ENCODE measurements at regions not wholly inside any gene's neighbourhood (a gene's known extent, or its start where the extent isn't known, plus 50 kb on each side); places are given as distances from the start of the nearest gene placed in this dataset.

DNA sequence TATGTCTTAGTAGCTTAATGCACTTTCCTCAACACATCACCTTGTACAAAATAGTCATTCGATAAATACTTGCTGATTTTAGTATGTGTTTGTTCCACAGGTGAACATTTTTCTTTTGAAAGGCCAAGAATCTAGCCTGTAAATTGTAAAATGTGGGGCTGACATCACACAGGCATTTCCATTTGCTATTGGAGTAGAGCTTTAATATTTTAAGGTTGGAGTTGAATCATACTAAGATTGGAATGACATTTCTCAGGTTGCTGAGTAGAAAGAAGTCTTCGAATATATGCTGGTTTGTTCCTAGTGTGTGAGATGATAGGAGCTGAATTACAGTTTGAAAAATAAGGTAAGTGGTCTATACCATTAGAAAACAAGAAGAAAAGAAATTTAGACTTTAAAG lies 112.3 kb upstream of the FRY start:
- H3K4me3 ChIP-seq (ENCODE audit: low read length), result no peak overlapping the region
- WGBS (ENCODE audit: insufficient coverage), result 86% methylated on average over 2 of the region's 2 CpGs
- Mint-ChIP-seq H3K9me3 (no peaks in the 10 kb centered on the region), H3K27ac (peak overlapping the region in 1 of 2 donors; percentile 23), H3K27me3 (ENCODE audit: low read depth in 2 of 2) (no peaks in the 10 kb centered on the region), H3K4me1 (peaks cover 19 to 24% of the 10 kb centered on the region in 2 donors), H3K36me3 (no peaks in the 10 kb centered on the region), H3K4me3 (no peak overlapping the region)
- DNase-seq, result no peak
- intact Hi-C loops (cut with micrococcal nuclease), result no loop called here
- H3K27ac ChIP-seq (ENCODE audit: low read length), result no peak overlapping the region
- H3K4me1 ChIP-seq (ENCODE audit: control insufficient read depth, insufficient read depth, low read length), result no peaks in the 10 kb centered on the region
- H3K36me3 ChIP-seq (ENCODE audit: control insufficient read depth, insufficient read depth, low read length), result no peaks in the 10 kb centered on the region
- no peaks in the 10 kb centered on the region for H3K27me3 ChIP-seq (ENCODE audit: control insufficient read depth, insufficient read depth, low read length)
- no peak for ATAC-seq
- H3K9me3 ChIP-seq (ENCODE audit: control insufficient read depth, insufficient read depth, low read length), result no peaks in the 10 kb centered on the region
- TF ChIP-seq, protein P1, sequence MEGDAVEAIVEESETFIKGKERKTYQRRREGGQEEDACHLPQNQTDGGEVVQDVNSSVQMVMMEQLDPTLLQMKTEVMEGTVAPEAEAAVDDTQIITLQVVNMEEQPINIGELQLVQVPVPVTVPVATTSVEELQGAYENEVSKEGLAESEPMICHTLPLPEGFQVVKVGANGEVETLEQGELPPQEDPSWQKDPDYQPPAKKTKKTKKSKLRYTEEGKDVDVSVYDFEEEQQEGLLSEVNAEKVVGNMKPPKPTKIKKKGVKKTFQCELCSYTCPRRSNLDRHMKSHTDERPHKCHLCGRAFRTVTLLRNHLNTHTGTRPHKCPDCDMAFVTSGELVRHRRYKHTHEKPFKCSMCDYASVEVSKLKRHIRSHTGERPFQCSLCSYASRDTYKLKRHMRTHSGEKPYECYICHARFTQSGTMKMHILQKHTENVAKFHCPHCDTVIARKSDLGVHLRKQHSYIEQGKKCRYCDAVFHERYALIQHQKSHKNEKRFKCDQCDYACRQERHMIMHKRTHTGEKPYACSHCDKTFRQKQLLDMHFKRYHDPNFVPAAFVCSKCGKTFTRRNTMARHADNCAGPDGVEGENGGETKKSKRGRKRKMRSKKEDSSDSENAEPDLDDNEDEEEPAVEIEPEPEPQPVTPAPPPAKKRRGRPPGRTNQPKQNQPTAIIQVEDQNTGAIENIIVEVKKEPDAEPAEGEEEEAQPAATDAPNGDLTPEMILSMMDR (IDR thresholded peaks at IDR 0.05), result no peak

DNA sequence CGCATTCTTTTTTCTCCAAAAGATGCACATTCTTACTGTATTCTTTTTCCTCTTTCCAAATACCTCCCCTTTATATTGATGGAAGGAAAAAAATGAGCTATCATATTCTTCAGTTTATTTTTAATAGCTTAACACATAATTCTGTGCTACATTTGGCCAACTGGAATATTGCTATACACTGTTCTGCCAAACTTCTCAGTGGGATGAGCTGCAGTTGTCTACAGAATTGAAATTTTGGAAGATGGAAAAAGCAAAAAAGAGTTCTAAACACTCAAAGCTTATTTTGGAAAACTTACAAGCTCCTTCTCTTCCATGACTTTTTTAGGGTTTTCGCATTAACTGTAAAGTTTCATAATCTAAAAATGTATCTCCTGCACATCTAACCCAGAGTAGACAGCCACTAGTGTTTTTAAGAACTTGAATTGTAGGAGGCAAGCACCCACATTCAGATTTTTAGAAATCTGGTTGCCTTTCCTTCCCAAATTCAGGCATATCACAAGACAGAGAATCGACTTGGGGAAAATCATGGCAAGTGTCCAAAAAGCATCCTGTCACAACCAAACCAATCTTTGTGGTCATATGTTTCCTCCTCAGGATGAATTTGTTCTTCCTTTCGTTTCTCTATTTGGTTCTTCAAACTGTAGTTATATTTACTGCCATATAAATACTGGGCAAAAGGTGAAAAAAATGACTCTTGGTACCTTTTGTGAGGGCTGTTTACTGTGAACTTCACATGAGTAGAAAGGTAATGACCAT lies 111.4 kb upstream of the FRY start:
- H3K4me3 Mint-ChIP-seq, result no peak overlapping the region
- no peak for ATAC-seq

DNA sequence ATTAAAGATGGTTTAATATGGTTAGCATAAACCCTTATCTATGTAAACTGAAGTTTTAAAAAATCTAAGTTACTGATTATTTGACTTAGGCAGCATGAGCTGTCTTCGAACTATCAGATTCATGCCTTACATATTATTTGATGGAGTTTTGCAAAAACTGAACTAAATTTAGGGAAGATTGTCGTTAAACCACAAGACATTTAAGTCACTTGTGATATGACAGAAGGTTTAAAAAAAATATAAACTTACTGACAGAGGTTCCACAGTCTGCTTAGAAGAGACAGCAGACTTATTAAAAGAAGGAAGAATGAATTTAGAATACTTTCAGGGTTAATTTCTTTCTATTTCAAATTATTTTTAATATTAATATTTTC lies 110.9 kb upstream of the FRY start:
- intact Hi-C loops (cut with micrococcal nuclease), result loop anchor here (10.0 kb wide), 1 partner anchor 116 kb away; no protein-coding TSS in a partner anchor
- no peak for DNase-seq

More for the DNA sequence above, 111.4 kb upstream of the FRY start:
- Histone ChIP-seq H3K9me3 (ENCODE audit: control insufficient read depth, insufficient read depth, low read length) (no peaks in the 10 kb centered on the region), H3K27me3 (ENCODE audit: control insufficient read depth, insufficient read depth, low read length) (no peaks in the 10 kb centered on the region), H3K36me3 (ENCODE audit: control insufficient read depth, insufficient read depth, low read length) (no peaks in the 10 kb centered on the region), H3K4me1 (ENCODE audit: control insufficient read depth, insufficient read depth, low read length) (no peaks in the 10 kb centered on the region), H3K4me3 (ENCODE audit: low read length) (no peak overlapping the region), H3K27ac (ENCODE audit: low read length) (no peak overlapping the region)
- Mint-ChIP-seq H3K27me3 (ENCODE audit: low read depth in 2 of 2) (no peaks in the 10 kb centered on the region), H3K9me3 (no peaks in the 10 kb centered on the region), H3K27ac (peak overlapping the region; percentile 29 to 60), H3K4me1 (peaks cover 19 to 30% of the 10 kb centered on the region in 2 donors), H3K36me3 (no peaks in the 10 kb centered on the region)
- TF ChIP-seq, protein P1 (IDR thresholded peaks at IDR 0.05), result no peak
- no peak for DNase-seq
- intact Hi-C loops (cut with micrococcal nuclease), result loop anchor here (10.0 kb wide), 1 partner anchor 115 kb away; no protein-coding TSS in a partner anchor
- WGBS (ENCODE audit: insufficient coverage), result 42% methylated on average over 2 of the region's 4 CpGs

More for the DNA sequence above, 110.9 kb upstream of the FRY start:
- Mint-ChIP-seq H3K4me3 (no peak overlapping the region), H3K36me3 (no peaks in the 10 kb centered on the region), H3K4me1 (peaks cover 19 to 30% of the 10 kb centered on the region in 2 donors), H3K9me3 (no peaks in the 10 kb centered on the region), H3K27me3 (ENCODE audit: low read depth in 2 of 2) (no peaks in the 10 kb centered on the region), H3K27ac (peak overlapping the region; percentile 29 to 60)
- no peak for ATAC-seq
- H3K9me3 ChIP-seq (ENCODE audit: control insufficient read depth, insufficient read depth, low read length), result no peaks in the 10 kb centered on the region
- TF ChIP-seq, protein P1 (IDR thresholded peaks at IDR 0.05), result no peak
- H3K4me3 ChIP-seq (ENCODE audit: low read length), result no peak overlapping the region
- no peaks in the 10 kb centered on the region for H3K4me1 ChIP-seq (ENCODE audit: control insufficient read depth, insufficient read depth, low read length)
- no peaks in the 10 kb centered on the region for H3K27me3 ChIP-seq (ENCODE audit: control insufficient read depth, insufficient read depth, low read length)
- H3K36me3 ChIP-seq (ENCODE audit: control insufficient read depth, insufficient read depth, low read length), result no peaks in the 10 kb centered on the region
- H3K27ac ChIP-seq (ENCODE audit: low read length), result no peak overlapping the region
- no CpG with 5 or more reads among the region's 2 CpGs for WGBS (ENCODE audit: insufficient coverage)

All from natural killer cell (primary cell).